ENCODE measurements at regions not wholly inside any gene's neighbourhood (a gene's known extent, or its start where the extent isn't known, plus 50 kb on each side); places are given as distances from the start of the nearest gene placed in this dataset.

GRCh38 chr9:84146893-84147710, 166.5 kb downstream of the RMI1 start:
- ChIA-PET POLR2A (ENCODE audit: low non-redundant PET) (no interaction called here), CTCF (interaction anchor here (0.6 to 1.2 kb wide), 2 partner anchors 8 to 26 kb away, joined by 3 to 4 read pairs; no protein-coding TSS in a partner anchor)
- no peak for TF ChIP-seq CTCF (conservative IDR thresholded peaks at IDR 0.05; ENCODE audit: low read depth)
- DNase-seq (ENCODE audit: low spot score), result no peak
- H3K27ac ChIP-seq, result no peak overlapping the region

GRCh38 chr9:84151236-84151635, 170.6 kb downstream of the RMI1 start:
- CTCF ChIA-PET, result interaction anchor here (0.8 kb wide), 1 partner anchor 22 kb away, joined by 3 read pairs; no protein-coding TSS in a partner anchor
- DNase-seq (ENCODE audit: low spot score), result no peak

GRCh38 chr9:84151640-84152039, 171.0 kb downstream of the RMI1 start:
- DNase-seq (ENCODE audit: low spot score), result no peak
- TF ChIP-seq CTCF (conservative IDR thresholded peaks at IDR 0.05; ENCODE audit: low read depth), result no peak
- CTCF ChIA-PET, result no interaction called here
- POLR2A ChIA-PET (ENCODE audit: low non-redundant PET), result no interaction called here
- H3K27ac ChIP-seq, result no peak overlapping the region

More at GRCh38 chr9:84151236-84151635, 170.6 kb downstream of the RMI1 start:
- H3K27ac ChIP-seq, result no peak overlapping the region
- POLR2A ChIA-PET (ENCODE audit: low non-redundant PET), result no interaction called here
- TF ChIP-seq CTCF (conservative IDR thresholded peaks at IDR 0.05; ENCODE audit: low read depth), result no peak

GRCh38 chr9:84152204-84152603, 171.6 kb downstream of the RMI1 start:
- TF ChIP-seq CTCF (conservative IDR thresholded peaks at IDR 0.05; ENCODE audit: low read depth), result no peak
- H3K27ac ChIP-seq, result no peak overlapping the region
- ChIA-PET CTCF (no interaction called here), POLR2A (ENCODE audit: low non-redundant PET) (no interaction called here)
- no peak for DNase-seq (ENCODE audit: low spot score)

- POLR2A ChIA-PET (ENCODE audit: low non-redundant PET), result no interaction called here
- no peak for TF ChIP-seq CTCF (conservative IDR thresholded peaks at IDR 0.05; ENCODE audit: low read depth)
- CTCF ChIA-PET, result no interaction called here
- H3K27ac ChIP-seq, result no peak overlapping the region
- no peak for DNase-seq (ENCODE audit: low spot score)
Observed at GRCh38 chr9:84153885-84154284, 173.3 kb downstream of the RMI1 start.

GRCh38 chr9:84154320-84154719, 173.7 kb downstream of the RMI1 start:
- H3K27ac ChIP-seq, result no peak overlapping the region
- ChIA-PET CTCF (no interaction called here), POLR2A (ENCODE audit: low non-redundant PET) (no interaction called here)
- DNase-seq (ENCODE audit: low spot score), result no peak
- no peak for TF ChIP-seq CTCF (conservative IDR thresholded peaks at IDR 0.05; ENCODE audit: low read depth)
